ENCODE measurements at regions not wholly inside any gene's neighbourhood (a gene's known extent, or its start where the extent isn't known, plus 50 kb on each side); places are given as distances from the start of the nearest gene placed in this dataset.

DNA sequence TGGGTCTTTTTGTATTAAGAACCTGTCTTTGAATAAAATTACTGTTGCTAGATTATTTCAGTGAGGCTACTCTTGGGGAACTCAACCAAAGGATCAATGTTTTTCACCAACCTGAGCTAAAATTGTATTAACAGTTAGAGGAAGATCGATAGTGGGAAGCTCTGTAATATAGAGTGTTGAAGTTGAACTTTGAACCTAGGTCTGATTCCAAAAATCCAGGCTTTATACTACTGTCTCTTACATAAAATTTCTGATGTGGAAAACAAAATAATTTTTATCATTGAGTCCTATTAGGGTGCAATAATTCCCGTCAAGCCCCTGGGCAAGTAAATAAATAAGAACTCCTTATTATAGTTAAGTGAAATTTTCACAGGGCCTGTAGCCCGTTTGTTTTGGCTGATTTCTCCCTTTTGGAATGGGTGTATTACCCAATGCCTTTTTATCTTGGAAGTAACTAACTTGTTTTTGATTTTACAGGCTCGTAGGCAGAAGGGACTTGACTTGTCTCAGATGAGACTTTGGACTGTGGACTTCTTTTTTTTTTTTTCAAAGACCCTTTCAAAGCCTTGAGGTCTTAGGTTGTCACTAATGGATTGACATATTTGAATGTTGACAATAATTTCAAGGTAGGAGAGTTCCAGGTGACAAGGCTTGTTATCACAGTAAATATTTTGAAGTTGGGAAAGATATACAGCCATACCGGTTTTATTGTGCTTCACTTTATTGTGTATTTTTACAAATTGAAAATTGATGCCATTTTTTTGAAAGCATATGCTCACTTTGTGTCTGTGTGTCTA is 276.1 kb downstream of the NFKBIZ start:
- TF ChIP-seq POLR2A (IDR thresholded peaks at IDR 0.05), result no peak
- TF ChIP-seq, protein P1, sequence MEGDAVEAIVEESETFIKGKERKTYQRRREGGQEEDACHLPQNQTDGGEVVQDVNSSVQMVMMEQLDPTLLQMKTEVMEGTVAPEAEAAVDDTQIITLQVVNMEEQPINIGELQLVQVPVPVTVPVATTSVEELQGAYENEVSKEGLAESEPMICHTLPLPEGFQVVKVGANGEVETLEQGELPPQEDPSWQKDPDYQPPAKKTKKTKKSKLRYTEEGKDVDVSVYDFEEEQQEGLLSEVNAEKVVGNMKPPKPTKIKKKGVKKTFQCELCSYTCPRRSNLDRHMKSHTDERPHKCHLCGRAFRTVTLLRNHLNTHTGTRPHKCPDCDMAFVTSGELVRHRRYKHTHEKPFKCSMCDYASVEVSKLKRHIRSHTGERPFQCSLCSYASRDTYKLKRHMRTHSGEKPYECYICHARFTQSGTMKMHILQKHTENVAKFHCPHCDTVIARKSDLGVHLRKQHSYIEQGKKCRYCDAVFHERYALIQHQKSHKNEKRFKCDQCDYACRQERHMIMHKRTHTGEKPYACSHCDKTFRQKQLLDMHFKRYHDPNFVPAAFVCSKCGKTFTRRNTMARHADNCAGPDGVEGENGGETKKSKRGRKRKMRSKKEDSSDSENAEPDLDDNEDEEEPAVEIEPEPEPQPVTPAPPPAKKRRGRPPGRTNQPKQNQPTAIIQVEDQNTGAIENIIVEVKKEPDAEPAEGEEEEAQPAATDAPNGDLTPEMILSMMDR (IDR thresholded peaks at IDR 0.05), result no peak
- no peak for TF ChIP-seq EP300 (IDR thresholded peaks at IDR 0.05)
- no peak for TF ChIP-seq POLR2AphosphoS5 (IDR thresholded peaks at IDR 0.05)
